Upper lobe of left lung (tissue), 4 donors: ENCODE measurements at regions not wholly inside any gene's neighbourhood (a gene's known extent, or its start where the extent isn't known, plus 50 kb on each side); places are given as distances from the start of the nearest gene placed in this dataset.

Experiments
- EP300 ChIP-seq, 4 donors: sonication (generic); formaldehyde crosslinking; IDR thresholded peaks; one replicate each; pipeline ENCODE4 v1.5.1; 2017; ENCODE audit warnings: antibody characterized with exemption in 4 of 4, control low read depth in 2 of 4
- POLR2AphosphoS5 ChIP-seq, 2 donors: sonication (generic); formaldehyde crosslinking; IDR thresholded peaks; one replicate each; pipeline ENCODE4 v1.5.1; 2017; ENCODE audit warnings: antibody characterized with exemption in 2 of 2

DNA sequence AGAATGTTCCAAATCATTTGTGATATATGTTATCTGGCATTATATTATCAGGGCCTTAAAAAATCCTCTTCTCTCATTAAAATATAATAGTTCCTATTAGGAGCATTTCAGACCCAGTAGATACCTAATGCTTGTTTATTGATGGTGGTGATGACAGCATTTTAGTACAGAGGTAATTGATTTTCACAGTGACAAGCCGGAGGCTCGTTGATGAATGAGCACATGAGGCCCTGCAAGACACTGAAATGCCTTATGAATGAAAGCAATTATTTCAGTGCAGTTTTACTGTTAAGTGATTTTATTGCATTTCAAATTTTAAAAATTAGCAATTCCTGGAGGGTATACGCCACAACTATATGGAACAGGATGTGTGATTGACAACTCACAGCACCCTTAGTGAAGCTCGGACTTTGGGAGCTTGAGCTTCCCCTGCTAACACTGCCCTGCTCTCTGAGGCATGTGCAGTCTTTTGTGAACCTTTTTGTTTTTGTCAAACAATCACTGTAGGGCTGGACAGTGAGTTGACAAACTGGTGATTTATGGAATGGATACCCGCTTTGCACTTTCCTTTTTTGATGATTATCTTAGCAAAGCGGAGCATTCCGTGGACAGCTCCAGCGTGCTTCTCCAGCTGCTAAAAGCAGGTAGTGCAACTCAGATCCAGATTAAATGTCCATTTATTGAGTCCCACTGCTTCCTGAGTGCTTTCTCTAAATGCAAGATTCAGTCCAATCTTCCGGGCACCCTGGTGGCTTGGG, 187.0 kb upstream of the ATP10A start:
- TF ChIP-seq POLR2AphosphoS5 (IDR thresholded peaks at IDR 0.05): no peak
- TF ChIP-seq EP300 (IDR thresholded peaks at IDR 0.05): no peak
